Liver (tissue), 8 donors: ENCODE measurements at regions not wholly inside any gene's neighbourhood (a gene's known extent, or its start where the extent isn't known, plus 50 kb on each side); places are given as distances from the start of the nearest gene placed in this dataset.

Source experiments
- DNase-seq: peaks from one replicate; pipeline ENCODE4 v3.0.0-alpha.2; 2017; ENCODE audit warnings: low spot score
- H3K27ac ChIP-seq, 2 donors: one replicate each; pipeline ENCODE4 v1.7.0; 2013; ENCODE audit warnings: inconsistent platforms in 2 of 2, low read length in 2 of 2, control low read depth in 1 of 2, low read depth in 1 of 2, mild to moderate bottlenecking in 1 of 2
- H3K27me3 ChIP-seq, 4 donors: one replicate each; pipeline versions ENCODE4 v1.6.1 to v1.7.0; 2013; ENCODE audit warnings: low read length in 3 of 4, inconsistent platforms in 1 of 4, mild to moderate bottlenecking in 1 of 4, moderate library complexity in 1 of 4; ENCODE audit not compliant: control insufficient read depth in 4 of 4, insufficient read depth in 4 of 4
- H3K36me3 ChIP-seq, 4 donors: one replicate each; pipeline versions ENCODE4 v1.6.1 to v1.7.0; 2013; ENCODE audit warnings: low read length in 3 of 4, mild to moderate bottlenecking in 3 of 4, low read depth in 1 of 4, moderate library complexity in 1 of 4; ENCODE audit not compliant: control insufficient read depth in 4 of 4, insufficient read depth in 3 of 4
- H3K4me1 ChIP-seq, 4 donors: one replicate each; pipeline versions ENCODE4 v1.6.1 to v1.7.0; 2013; ENCODE audit warnings: low read length in 3 of 4, mild to moderate bottlenecking in 3 of 4, moderate library complexity in 1 of 4; ENCODE audit not compliant: control insufficient read depth in 4 of 4, insufficient read depth in 4 of 4
- H3K4me3 ChIP-seq, 3 donors: one replicate each; pipeline versions ENCODE4 v1.6.1 to v1.7.0; 2013; ENCODE audit warnings: low read length in 3 of 3, control low read depth in 1 of 3, low read depth in 1 of 3, mild to moderate bottlenecking in 1 of 3
- H3K9ac ChIP-seq, 2 donors: one replicate each; pipeline ENCODE4 v1.7.0; 2013; ENCODE audit warnings: low read length in 2 of 2, mild to moderate bottlenecking in 2 of 2, moderate library complexity in 2 of 2, control low read depth in 1 of 2, low read depth in 1 of 2
- H3K9me3 ChIP-seq, 4 donors: one replicate each; pipeline versions ENCODE4 v1.6.1 to v1.7.0; 2013; ENCODE audit warnings: low read length in 3 of 4; ENCODE audit not compliant: control insufficient read depth in 4 of 4
- ATF3 ChIP-seq: IDR thresholded peaks from 2 replicates; pipeline ENCODE4 v1.6.1; 2016; ENCODE audit warnings: antibody characterized with exemption
- CTCF ChIP-seq: fragments of 150-350 bp; IDR thresholded peaks from 2 replicates; pipeline ENCODE4 v1.5.1; 2017; ENCODE audit warnings: improper control_type of control experiment, low read depth, low read length; ENCODE audit not compliant: missing input control
- EGR1 ChIP-seq, 2 donors: IDR thresholded peaks; 2 replicates each; pipeline ENCODE4 v1.6.1; 2016 to 2018; ENCODE audit warnings: antibody characterized with exemption in 2 of 2, low read depth in 2 of 2
- FOXA1 ChIP-seq: IDR thresholded peaks from 2 replicates; pipeline ENCODE4 v1.6.1; 2016; ENCODE audit warnings: antibody characterized with exemption
- FOXA2 ChIP-seq: IDR thresholded peaks from 2 replicates; pipeline ENCODE4 v1.6.1; 2016; ENCODE audit warnings: antibody characterized with exemption
- GABPA ChIP-seq, 2 donors: IDR thresholded peaks in 1 of 2; conservative IDR thresholded peaks in 1 of 2; 2 replicates each; pipeline ENCODE4 v1.6.1; 2016; ENCODE audit warnings: antibody characterized with exemption in 2 of 2, mild to moderate bottlenecking in 1 of 2, moderate library complexity in 1 of 2
- HNF4A ChIP-seq, 2 donors: conservative IDR thresholded peaks; 2 replicates each; pipeline ENCODE4 v1.6.1; 2016; ENCODE audit warnings: antibody characterized with exemption in 2 of 2, mild to moderate bottlenecking in 2 of 2
- JUND ChIP-seq, 2 donors: IDR thresholded peaks; 2 replicates each; pipeline ENCODE4 v1.6.1; 2016; ENCODE audit warnings: antibody characterized with exemption in 2 of 2
- NR2F2 ChIP-seq: IDR thresholded peaks from 2 replicates; pipeline ENCODE4 v1.6.1; 2016; ENCODE audit warnings: antibody characterized with exemption
- RAD21 ChIP-seq, 2 donors: IDR thresholded peaks; 2 replicates each; pipeline ENCODE4 v1.6.1; 2016; ENCODE audit warnings: antibody characterized with exemption in 2 of 2, mild to moderate bottlenecking in 2 of 2
- RXRA ChIP-seq, 2 donors: IDR thresholded peaks; 2 replicates each; pipeline ENCODE4 v1.6.1; 2017 to 2018; ENCODE audit warnings: antibody characterized with exemption in 2 of 2, mild to moderate bottlenecking in 1 of 2
- SP1 ChIP-seq: IDR thresholded peaks from 2 replicates; pipeline ENCODE4 v1.6.1; 2018; ENCODE audit warnings: antibody characterized with exemption, mild to moderate bottlenecking
- TAF1 ChIP-seq: conservative IDR thresholded peaks from 2 replicates; pipeline ENCODE4 v1.6.1; 2016; ENCODE audit warnings: antibody characterized with exemption, mild to moderate bottlenecking
- YY1 ChIP-seq: IDR thresholded peaks from 2 replicates; pipeline ENCODE4 v1.6.1; 2016; ENCODE audit warnings: antibody characterized with exemption, mild to moderate bottlenecking
- WGBS: extraction: QIAGEN DNeasy Blood & Tissue Kit; methylation state at CpG from one replicate; pipeline ENCODE4 v1.1.7; 2013; 5-methylcytosine and 5-hydroxymethylcytosine counted together
- TF ChIP-seq, protein P1 (sequence below): IDR thresholded peaks from 2 replicates; pipeline ENCODE4 v1.6.1; 2016; ENCODE audit warnings: antibody characterized with exemption, mild to moderate bottlenecking
- TF ChIP-seq, protein P2 (sequence below): IDR thresholded peaks from 2 replicates; pipeline ENCODE4 v1.6.1; 2016; ENCODE audit warnings: antibody characterized with exemption
- donor health status: healthy.
- donor health status: healthy.
- donor health status: healthy.
- donor health status: healthy.
- donor health status: healthy.

- no peak overlapping the region for H3K27ac ChIP-seq
- H3K9me3 ChIP-seq: no peaks in the 10 kb centered on the region
- WGBS: 93% methylated on average over 2 of the region's 2 CpGs
- H3K4me1 ChIP-seq: no peaks in the 10 kb centered on the region
- no peak for DNase-seq
- no peaks in the 10 kb centered on the region for H3K36me3 ChIP-seq
- no peak overlapping the region for H3K4me3 ChIP-seq
- no peaks in the 10 kb centered on the region for H3K27me3 ChIP-seq
- no peak for TF ChIP-seq CTCF
- TF ChIP-seq FOXA1: no peak
- TF ChIP-seq JUND (IDR thresholded peaks at IDR 0.05): no peak
- no peak for TF ChIP-seq GABPA (IDR thresholded peaks at IDR 0.05 in 1 of 2, conservative IDR thresholded peaks at IDR 0.05 in 1 of 2)
- TF ChIP-seq RXRA (IDR thresholded peaks at IDR 0.05): no peak
- TF ChIP-seq TAF1: no peak
- TF ChIP-seq HNF4A (conservative IDR thresholded peaks at IDR 0.05): no peak
- no peak for TF ChIP-seq EGR1 (IDR thresholded peaks at IDR 0.05; ENCODE audit: low read depth in 2 of 2)
- TF ChIP-seq FOXA2: no peak
- no peak overlapping the region for H3K9ac ChIP-seq
Observed at GRCh38 chr11:21930408-21930807, 262.5 kb upstream of the ANO5 start.

- no peaks in the 10 kb centered on the region for H3K27me3 ChIP-seq
- no peaks in the 10 kb centered on the region for H3K9me3 ChIP-seq
- H3K4me1 ChIP-seq: no peaks in the 10 kb centered on the region
- DNase-seq: no peak
- H3K36me3 ChIP-seq: no peaks in the 10 kb centered on the region
- no peak overlapping the region for H3K9ac ChIP-seq
- WGBS: 80% methylated on average over 11 of the region's 11 CpGs
- H3K27ac ChIP-seq: no peak overlapping the region
- TF ChIP-seq HNF4A (conservative IDR thresholded peaks at IDR 0.05) (no peak), RAD21 (IDR thresholded peaks at IDR 0.05) (no peak), CTCF (no peak), GABPA (IDR thresholded peaks at IDR 0.05 in 1 of 2, conservative IDR thresholded peaks at IDR 0.05 in 1 of 2) (no peak), TAF1 (no peak), FOXA1 (no peak), NR2F2 (no peak), JUND (IDR thresholded peaks at IDR 0.05) (no peak), YY1 (no peak), SP1 (no peak), FOXA2 (no peak), ATF3 (no peak)
- TF ChIP-seq, protein P1, sequence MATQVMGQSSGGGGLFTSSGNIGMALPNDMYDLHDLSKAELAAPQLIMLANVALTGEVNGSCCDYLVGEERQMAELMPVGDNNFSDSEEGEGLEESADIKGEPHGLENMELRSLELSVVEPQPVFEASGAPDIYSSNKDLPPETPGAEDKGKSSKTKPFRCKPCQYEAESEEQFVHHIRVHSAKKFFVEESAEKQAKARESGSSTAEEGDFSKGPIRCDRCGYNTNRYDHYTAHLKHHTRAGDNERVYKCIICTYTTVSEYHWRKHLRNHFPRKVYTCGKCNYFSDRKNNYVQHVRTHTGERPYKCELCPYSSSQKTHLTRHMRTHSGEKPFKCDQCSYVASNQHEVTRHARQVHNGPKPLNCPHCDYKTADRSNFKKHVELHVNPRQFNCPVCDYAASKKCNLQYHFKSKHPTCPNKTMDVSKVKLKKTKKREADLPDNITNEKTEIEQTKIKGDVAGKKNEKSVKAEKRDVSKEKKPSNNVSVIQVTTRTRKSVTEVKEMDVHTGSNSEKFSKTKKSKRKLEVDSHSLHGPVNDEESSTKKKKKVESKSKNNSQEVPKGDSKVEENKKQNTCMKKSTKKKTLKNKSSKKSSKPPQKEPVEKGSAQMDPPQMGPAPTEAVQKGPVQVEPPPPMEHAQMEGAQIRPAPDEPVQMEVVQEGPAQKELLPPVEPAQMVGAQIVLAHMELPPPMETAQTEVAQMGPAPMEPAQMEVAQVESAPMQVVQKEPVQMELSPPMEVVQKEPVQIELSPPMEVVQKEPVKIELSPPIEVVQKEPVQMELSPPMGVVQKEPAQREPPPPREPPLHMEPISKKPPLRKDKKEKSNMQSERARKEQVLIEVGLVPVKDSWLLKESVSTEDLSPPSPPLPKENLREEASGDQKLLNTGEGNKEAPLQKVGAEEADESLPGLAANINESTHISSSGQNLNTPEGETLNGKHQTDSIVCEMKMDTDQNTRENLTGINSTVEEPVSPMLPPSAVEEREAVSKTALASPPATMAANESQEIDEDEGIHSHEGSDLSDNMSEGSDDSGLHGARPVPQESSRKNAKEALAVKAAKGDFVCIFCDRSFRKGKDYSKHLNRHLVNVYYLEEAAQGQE: no peak
- TF ChIP-seq, protein P2, sequence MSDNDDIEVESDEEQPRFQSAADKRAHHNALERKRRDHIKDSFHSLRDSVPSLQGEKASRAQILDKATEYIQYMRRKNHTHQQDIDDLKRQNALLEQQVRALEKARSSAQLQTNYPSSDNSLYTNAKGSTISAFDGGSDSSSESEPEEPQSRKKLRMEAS: no peak
- H3K4me3 ChIP-seq: no peak overlapping the region
Observed at GRCh38 chr11:21931436-21932101, 261.3 kb upstream of the ANO5 start.
